Right atrium auricular region (tissue), 2 donors: ENCODE measurements at regions not wholly inside any gene's neighbourhood (a gene's known extent, or its start where the extent isn't known, plus 50 kb on each side); places are given as distances from the start of the nearest gene placed in this dataset.

Experiments
- DNase-seq: peaks from one replicate; pipeline ENCODE4 v3.0.0-alpha.2; 2019; ENCODE audit warnings: low spot score
- H3K27ac ChIP-seq, 2 donors: fragments of 200-600 bp; sonication (generic); 1 replicate in 1 of 2; 2 replicates in 1 of 2; pipeline ENCODE4 v1.5.1; 2016 to 2019
- H3K27me3 ChIP-seq, 2 donors: fragments of 200-600 bp; sonication (generic); one replicate each; pipeline versions ENCODE4 v1.5.1 to v1.6.0; 2017 to 2019
- H3K36me3 ChIP-seq: fragments of 200-600 bp; sonication (generic); one replicate; pipeline ENCODE4 v1.5.1; 2016
- H3K4me1 ChIP-seq, 2 donors: fragments of 200-600 bp; sonication (generic); one replicate each; pipeline versions ENCODE4 v1.5.1 to v1.6.0; 2017 to 2019
- H3K4me3 ChIP-seq, 2 donors: fragments of 200-600 bp; sonication (generic); 1 replicate in 1 of 2; 2 replicates in 1 of 2; pipeline ENCODE4 v1.5.1; 2017 to 2019; ENCODE audit warnings: mild to moderate bottlenecking in 1 of 2, moderate library complexity in 1 of 2
- H3K9me3 ChIP-seq, 2 donors: fragments of 200-600 bp; sonication (generic); one replicate each; pipeline ENCODE4 v1.5.1; 2019
- TF ChIP-seq, protein P1 (sequence below), 2 donors: fragments of 200-600 bp; sonication (generic); IDR thresholded peaks; one replicate each; pipeline ENCODE4 v1.5.1; 2019; ENCODE audit warnings: antibody characterized with exemption in 2 of 2

DNA sequence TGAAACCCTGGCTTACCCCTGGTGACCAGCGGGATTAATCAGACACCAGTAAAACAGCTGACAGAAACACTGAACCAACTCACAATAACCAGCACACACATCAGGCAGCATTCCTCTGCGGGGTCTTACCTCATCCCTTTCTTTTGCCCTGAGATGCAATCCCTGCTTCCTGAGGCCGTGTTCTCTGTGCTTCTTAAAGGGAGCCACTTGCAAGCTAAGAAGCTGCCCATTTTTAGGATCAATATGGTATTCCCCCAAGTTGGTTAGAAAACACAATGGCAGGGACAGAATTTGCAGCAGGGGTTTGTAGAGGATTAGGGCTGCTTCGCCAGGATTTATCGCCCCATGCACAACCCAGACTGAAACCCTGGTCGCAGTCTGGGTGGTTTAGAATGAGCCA lies 74.7 kb upstream of the OLIG2 start:
- Histone ChIP-seq H3K4me1 (no peaks in the 10 kb centered on the region), H3K4me3 (no peak overlapping the region), H3K9me3 (no peaks in the 10 kb centered on the region), H3K36me3 (no peaks in the 10 kb centered on the region), H3K27ac (no peak overlapping the region), H3K27me3 (no peaks in the 10 kb centered on the region)
- no peak for DNase-seq
- TF ChIP-seq, protein P1, sequence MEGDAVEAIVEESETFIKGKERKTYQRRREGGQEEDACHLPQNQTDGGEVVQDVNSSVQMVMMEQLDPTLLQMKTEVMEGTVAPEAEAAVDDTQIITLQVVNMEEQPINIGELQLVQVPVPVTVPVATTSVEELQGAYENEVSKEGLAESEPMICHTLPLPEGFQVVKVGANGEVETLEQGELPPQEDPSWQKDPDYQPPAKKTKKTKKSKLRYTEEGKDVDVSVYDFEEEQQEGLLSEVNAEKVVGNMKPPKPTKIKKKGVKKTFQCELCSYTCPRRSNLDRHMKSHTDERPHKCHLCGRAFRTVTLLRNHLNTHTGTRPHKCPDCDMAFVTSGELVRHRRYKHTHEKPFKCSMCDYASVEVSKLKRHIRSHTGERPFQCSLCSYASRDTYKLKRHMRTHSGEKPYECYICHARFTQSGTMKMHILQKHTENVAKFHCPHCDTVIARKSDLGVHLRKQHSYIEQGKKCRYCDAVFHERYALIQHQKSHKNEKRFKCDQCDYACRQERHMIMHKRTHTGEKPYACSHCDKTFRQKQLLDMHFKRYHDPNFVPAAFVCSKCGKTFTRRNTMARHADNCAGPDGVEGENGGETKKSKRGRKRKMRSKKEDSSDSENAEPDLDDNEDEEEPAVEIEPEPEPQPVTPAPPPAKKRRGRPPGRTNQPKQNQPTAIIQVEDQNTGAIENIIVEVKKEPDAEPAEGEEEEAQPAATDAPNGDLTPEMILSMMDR (IDR thresholded peaks at IDR 0.05), result no peak

- TF ChIP-seq, protein P1 (IDR thresholded peaks at IDR 0.05), result no peak
- Histone ChIP-seq H3K27ac (no peak overlapping the region), H3K4me3 (no peak overlapping the region), H3K36me3 (no peaks in the 10 kb centered on the region), H3K9me3 (no peaks in the 10 kb centered on the region), H3K27me3 (no peaks in the 10 kb centered on the region), H3K4me1 (no peaks in the 10 kb centered on the region)
- no peak for DNase-seq
Measured at GRCh38 chr21:32954353-32954752, 71.4 kb upstream of the OLIG2 start.

- TF ChIP-seq, protein P1 (IDR thresholded peaks at IDR 0.05), result no peak
- Histone ChIP-seq H3K4me1 (no peaks in the 10 kb centered on the region), H3K4me3 (no peak overlapping the region), H3K36me3 (no peaks in the 10 kb centered on the region), H3K9me3 (no peaks in the 10 kb centered on the region), H3K27ac (no peak overlapping the region), H3K27me3 (no peaks in the 10 kb centered on the region)
- no peak for DNase-seq
Measured at GRCh38 chr21:32955311-32956060, 70.2 kb upstream of the OLIG2 start.

DNA sequence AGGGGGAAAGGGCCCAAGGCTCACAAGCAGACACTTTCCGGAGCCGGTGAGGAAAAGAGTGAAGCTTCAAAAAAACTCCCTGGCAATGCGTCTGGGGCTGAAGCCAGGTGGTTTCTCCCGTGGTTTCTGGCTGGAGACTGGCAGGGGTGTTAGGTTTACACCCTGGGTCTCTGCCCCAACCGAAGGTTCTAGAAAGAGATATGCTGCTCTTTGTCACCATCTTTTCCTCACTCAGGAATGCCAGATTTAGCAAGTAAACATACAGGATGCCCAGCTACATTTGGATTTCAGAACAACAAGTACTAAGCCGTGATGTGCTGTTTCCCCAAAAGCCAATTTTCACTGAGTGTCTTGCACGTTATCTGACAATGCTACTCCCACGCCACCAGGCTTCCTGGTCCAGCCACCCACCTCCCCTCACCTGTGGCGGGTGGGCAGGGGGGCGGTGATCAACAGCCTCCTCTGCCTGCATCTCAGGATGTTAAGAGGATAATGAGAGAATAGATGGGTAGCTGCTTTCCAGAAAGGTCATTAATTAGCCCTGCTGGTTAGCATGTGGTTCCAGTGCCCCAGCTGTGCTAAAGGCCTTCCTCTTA lies 69.6 kb upstream of the OLIG2 start:
- Histone ChIP-seq H3K4me1 (no peaks in the 10 kb centered on the region), H3K4me3 (no peak overlapping the region), H3K27ac (no peak overlapping the region), H3K9me3 (no peaks in the 10 kb centered on the region), H3K27me3 (no peaks in the 10 kb centered on the region), H3K36me3 (no peaks in the 10 kb centered on the region)
- no peak for DNase-seq
- TF ChIP-seq, protein P1 (IDR thresholded peaks at IDR 0.05), result no peak

DNA sequence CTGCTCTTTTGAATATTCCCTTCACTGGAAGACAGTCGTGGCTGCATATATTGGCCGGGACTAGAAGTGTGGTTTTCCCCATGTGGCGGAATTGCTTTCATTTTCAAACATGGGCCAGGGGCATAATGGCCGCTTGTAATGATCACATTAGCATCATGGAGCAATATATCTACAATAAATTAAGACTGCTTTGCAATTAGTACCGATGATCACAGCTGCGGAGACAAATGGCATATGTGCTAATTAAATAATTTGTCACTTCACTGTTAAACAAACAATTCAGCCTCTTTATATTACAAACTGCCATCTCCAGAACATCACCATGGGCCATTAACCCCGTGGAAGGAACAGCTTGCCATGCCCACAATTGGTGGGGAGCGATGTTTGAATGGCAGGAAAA lies 68.2 kb upstream of the OLIG2 start:
- H3K4me1 ChIP-seq, result no peaks in the 10 kb centered on the region
- DNase-seq, result no peak
- no peak overlapping the region for H3K4me3 ChIP-seq
- H3K9me3 ChIP-seq, result no peaks in the 10 kb centered on the region
- H3K36me3 ChIP-seq, result no peaks in the 10 kb centered on the region
- H3K27ac ChIP-seq, result no peak overlapping the region
- no peaks in the 10 kb centered on the region for H3K27me3 ChIP-seq
- TF ChIP-seq, protein P1 (IDR thresholded peaks at IDR 0.05), result no peak
